ENCODE measurements at regions not wholly inside any gene's neighbourhood (a gene's known extent, or its start where the extent isn't known, plus 50 kb on each side); places are given as distances from the start of the nearest gene placed in this dataset.

GRCh38 chr3:166481340-166481739, 644.1 kb upstream of the BCHE start:
- Histone ChIP-seq H3K4me1 (ENCODE audit: control insufficient read depth in 1 of 2, low read depth in 2 of 2) (no peaks in the 10 kb centered on the region), H3K9me3 (no peaks in the 10 kb centered on the region), H3K4me3 (no peak overlapping the region), H3K27ac (no peak overlapping the region), H3K27me3 (replicated peaks; ENCODE audit: insufficient read depth) (no peaks in the 10 kb centered on the region), H3K36me3 (no peaks in the 10 kb centered on the region)
- TF ChIP-seq CTCF (IDR thresholded peaks at IDR 0.05) = no peak
- DNase-seq (ENCODE audit: low spot score) (no peak), ATAC-seq (ENCODE audit: insufficient number of reproducible peaks, low FRiP score, low read depth) (no peak)

DNA sequence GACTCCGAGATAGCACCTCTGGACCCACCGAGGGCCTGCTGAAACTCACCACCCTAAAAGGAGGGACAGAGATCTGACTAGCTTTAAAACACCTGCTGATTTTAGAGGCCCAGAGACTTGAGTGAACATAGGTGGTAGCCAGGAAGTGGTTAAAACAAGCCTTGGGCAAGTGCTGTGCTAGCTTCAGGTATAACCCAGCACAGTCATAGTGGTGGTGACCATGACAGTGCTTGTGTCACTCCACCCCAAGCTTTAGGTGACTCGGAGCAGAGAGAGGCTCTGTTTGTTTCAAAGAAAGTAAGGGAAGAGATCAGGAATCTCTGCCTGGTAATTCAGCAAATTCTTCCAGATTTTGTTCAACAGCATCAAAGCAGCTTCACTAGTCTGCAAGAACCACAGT, 641.1 kb upstream of the BCHE start:
- no peak for ATAC-seq (ENCODE audit: insufficient number of reproducible peaks, low FRiP score, low read depth)
- Histone ChIP-seq H3K4me3 (no peak overlapping the region), H3K9me3 (no peaks in the 10 kb centered on the region)

GRCh38 chr3:166473501-166473900, 636.3 kb upstream of the BCHE start:
- H3K9me3 ChIP-seq = no peaks in the 10 kb centered on the region
- no peaks in the 10 kb centered on the region for H3K4me1 ChIP-seq (ENCODE audit: control insufficient read depth in 1 of 2, low read depth in 2 of 2)
- no peak for ATAC-seq (ENCODE audit: insufficient number of reproducible peaks, low FRiP score, low read depth)
- no peak for TF ChIP-seq CTCF (IDR thresholded peaks at IDR 0.05)
- no peak overlapping the region for H3K27ac ChIP-seq
- no peak for DNase-seq (ENCODE audit: low spot score)
- no peaks in the 10 kb centered on the region for H3K36me3 ChIP-seq
- no peaks in the 10 kb centered on the region for H3K27me3 ChIP-seq (replicated peaks; ENCODE audit: insufficient read depth)
- no peak overlapping the region for H3K4me3 ChIP-seq

More for the DNA sequence above, 641.1 kb upstream of the BCHE start:
- DNase-seq (ENCODE audit: low spot score) = no peak
- Histone ChIP-seq H3K27me3 (replicated peaks; ENCODE audit: insufficient read depth) (no peaks in the 10 kb centered on the region), H3K4me1 (ENCODE audit: control insufficient read depth in 1 of 2, low read depth in 2 of 2) (no peaks in the 10 kb centered on the region), H3K27ac (no peak overlapping the region), H3K36me3 (no peaks in the 10 kb centered on the region)
- TF ChIP-seq CTCF (IDR thresholded peaks at IDR 0.05) = no peak

- no peak for DNase-seq (ENCODE audit: low spot score)
- no peaks in the 10 kb centered on the region for H3K4me1 ChIP-seq (ENCODE audit: control insufficient read depth in 1 of 2, low read depth in 2 of 2)
- TF ChIP-seq CTCF (IDR thresholded peaks at IDR 0.05) = no peak
- H3K9me3 ChIP-seq = no peaks in the 10 kb centered on the region
- no peaks in the 10 kb centered on the region for H3K36me3 ChIP-seq
- no peak overlapping the region for H3K27ac ChIP-seq
- no peak overlapping the region for H3K4me3 ChIP-seq
- ATAC-seq (ENCODE audit: insufficient number of reproducible peaks, low FRiP score, low read depth) = no peak
- H3K27me3 ChIP-seq (replicated peaks; ENCODE audit: insufficient read depth) = no peaks in the 10 kb centered on the region
Observed at GRCh38 chr3:166472015-166472414, 634.8 kb upstream of the BCHE start.

DNA sequence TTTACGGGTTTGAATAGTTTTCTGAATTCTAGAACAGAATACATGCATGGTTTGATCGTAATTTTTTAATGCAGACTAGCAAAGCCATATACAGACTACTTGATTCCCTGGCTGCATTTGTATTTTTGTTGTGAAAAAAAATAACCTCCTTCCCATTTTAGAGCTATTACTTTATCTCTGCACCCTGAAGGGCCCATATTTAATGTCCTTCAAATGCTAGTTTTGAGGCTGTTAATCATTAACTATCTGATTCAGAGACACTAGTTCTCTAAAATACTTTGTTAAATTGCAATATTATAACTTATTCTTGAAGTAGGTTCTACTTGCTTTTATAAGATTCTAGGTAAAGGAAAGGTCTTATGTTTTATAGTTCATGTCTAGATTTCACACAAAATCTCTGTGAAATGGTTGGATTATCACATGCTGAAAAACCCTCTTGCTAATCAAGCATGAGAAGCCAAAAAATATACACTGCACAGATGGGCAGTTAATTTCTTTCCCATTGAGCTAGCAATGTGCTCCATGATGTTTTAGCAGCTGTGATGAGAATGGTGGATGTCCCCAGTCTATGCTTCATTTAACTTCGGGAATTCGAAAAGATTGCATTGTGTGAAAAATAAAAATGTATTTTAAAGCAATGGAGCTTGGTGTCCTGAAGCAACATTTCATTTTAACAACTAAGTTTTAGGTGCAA, 634.0 kb upstream of the BCHE start:
- no peak for DNase-seq (ENCODE audit: low spot score)
- no peak overlapping the region for H3K4me3 ChIP-seq
- no peaks in the 10 kb centered on the region for H3K36me3 ChIP-seq
- no peak for TF ChIP-seq CTCF (IDR thresholded peaks at IDR 0.05)
- no peak for ATAC-seq (ENCODE audit: insufficient number of reproducible peaks, low FRiP score, low read depth)
- H3K4me1 ChIP-seq (ENCODE audit: control insufficient read depth in 1 of 2, low read depth in 2 of 2) = no peaks in the 10 kb centered on the region
- no peak overlapping the region for H3K27ac ChIP-seq
- H3K27me3 ChIP-seq (replicated peaks; ENCODE audit: insufficient read depth) = no peaks in the 10 kb centered on the region
- no peaks in the 10 kb centered on the region for H3K9me3 ChIP-seq
